ENCODE measurements at regions not wholly inside any gene's neighbourhood (a gene's known extent, or its start where the extent isn't known, plus 50 kb on each side); places are given as distances from the start of the nearest gene placed in this dataset.

DNA sequence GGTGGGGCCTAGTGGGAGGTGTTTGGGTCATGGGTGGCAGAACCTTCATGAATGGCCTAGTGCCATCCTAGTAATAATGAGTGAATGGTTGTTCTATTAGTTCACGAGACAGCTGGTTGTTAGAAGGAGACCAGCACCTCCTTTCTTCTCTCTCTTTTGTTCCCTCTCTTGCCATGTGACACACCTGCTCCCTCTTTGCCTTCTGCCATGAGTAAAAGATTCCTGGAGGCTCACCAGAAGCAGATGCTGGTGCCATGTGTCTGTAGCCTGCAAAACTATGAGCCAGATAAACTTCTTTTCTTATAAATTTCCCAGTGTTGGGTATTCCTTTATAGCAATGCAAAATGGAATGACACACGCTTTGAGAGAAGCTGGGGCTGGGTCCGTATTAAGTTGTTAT lies 89.0 kb upstream of the SLC4A7 start:
- TF ChIP-seq, protein P1, sequence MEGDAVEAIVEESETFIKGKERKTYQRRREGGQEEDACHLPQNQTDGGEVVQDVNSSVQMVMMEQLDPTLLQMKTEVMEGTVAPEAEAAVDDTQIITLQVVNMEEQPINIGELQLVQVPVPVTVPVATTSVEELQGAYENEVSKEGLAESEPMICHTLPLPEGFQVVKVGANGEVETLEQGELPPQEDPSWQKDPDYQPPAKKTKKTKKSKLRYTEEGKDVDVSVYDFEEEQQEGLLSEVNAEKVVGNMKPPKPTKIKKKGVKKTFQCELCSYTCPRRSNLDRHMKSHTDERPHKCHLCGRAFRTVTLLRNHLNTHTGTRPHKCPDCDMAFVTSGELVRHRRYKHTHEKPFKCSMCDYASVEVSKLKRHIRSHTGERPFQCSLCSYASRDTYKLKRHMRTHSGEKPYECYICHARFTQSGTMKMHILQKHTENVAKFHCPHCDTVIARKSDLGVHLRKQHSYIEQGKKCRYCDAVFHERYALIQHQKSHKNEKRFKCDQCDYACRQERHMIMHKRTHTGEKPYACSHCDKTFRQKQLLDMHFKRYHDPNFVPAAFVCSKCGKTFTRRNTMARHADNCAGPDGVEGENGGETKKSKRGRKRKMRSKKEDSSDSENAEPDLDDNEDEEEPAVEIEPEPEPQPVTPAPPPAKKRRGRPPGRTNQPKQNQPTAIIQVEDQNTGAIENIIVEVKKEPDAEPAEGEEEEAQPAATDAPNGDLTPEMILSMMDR (IDR thresholded peaks at IDR 0.05) = no peak
- TF ChIP-seq EP300 (IDR thresholded peaks at IDR 0.05; ENCODE audit: low read depth) (no peak), POLR2A (IDR thresholded peaks at IDR 0.05) (no peak)

Data from transverse colon (tissue), 3 donors.